Motor neuron (in vitro differentiated cells): ENCODE measurements at regions not wholly inside any gene's neighbourhood (a gene's known extent, or its start where the extent isn't known, plus 50 kb on each side); places are given as distances from the start of the nearest gene placed in this dataset.

Experiments used
- ATAC-seq, 8 experiments: fragments of 200-7000 bp; cut with Tn5 transposase; replicated peaks in 6 of 8; 2 replicates each; pipeline ENCODE4 v1.8.0; 2021; ENCODE audit warnings: mild to moderate bottlenecking in 8 of 8, moderate library complexity in 8 of 8
- H3K27ac ChIP-seq, 2 donors: fragments of 250-450 bp; sonication (Bioruptor Pico); 2 replicates each; pipeline ENCODE4 v1.9.0; 2021; ENCODE audit warnings: antibody characterized with exemption in 2 of 2, mild to moderate bottlenecking in 2 of 2, moderate library complexity in 1 of 2
- H3K4me1 ChIP-seq, 2 donors: fragments of 250-450 bp; sonication (Bioruptor Pico); replicated peaks in 1 of 2; 2 replicates each; pipeline ENCODE4 v1.6.1; 2021; ENCODE audit warnings: antibody characterized with exemption in 2 of 2, mild to moderate bottlenecking in 2 of 2, moderate library complexity in 1 of 2
- H3K4me3 ChIP-seq, 5 donors: fragments of 250-450 bp; sonication (Bioruptor Pico); 2 replicates each; pipeline ENCODE4 v1.9.0; 2021; ENCODE audit warnings: antibody characterized with exemption in 5 of 5, mild to moderate bottlenecking in 5 of 5, moderate library complexity in 4 of 5
- WGBS, 10 experiments: fragments of 450-650 bp; shearing (Covaris generic); methylation state at CpG; one replicate each; pipeline ENCODE4 v1.0.0; 2022; 5-methylcytosine and 5-hydroxymethylcytosine counted together
- in situ Hi-C, 9 experiments: fragments of 400-800 bp; cut with MboI; loops; one replicate each; pipeline ENCODE4 v1.15.0; 2021; ENCODE audit warnings: low sequenced_read_pairs in 9 of 9, low pct_unique_long_range_greater_than_20kb in 2 of 9; ENCODE audit not compliant: unreplicated experiment in 9 of 9

DNA sequence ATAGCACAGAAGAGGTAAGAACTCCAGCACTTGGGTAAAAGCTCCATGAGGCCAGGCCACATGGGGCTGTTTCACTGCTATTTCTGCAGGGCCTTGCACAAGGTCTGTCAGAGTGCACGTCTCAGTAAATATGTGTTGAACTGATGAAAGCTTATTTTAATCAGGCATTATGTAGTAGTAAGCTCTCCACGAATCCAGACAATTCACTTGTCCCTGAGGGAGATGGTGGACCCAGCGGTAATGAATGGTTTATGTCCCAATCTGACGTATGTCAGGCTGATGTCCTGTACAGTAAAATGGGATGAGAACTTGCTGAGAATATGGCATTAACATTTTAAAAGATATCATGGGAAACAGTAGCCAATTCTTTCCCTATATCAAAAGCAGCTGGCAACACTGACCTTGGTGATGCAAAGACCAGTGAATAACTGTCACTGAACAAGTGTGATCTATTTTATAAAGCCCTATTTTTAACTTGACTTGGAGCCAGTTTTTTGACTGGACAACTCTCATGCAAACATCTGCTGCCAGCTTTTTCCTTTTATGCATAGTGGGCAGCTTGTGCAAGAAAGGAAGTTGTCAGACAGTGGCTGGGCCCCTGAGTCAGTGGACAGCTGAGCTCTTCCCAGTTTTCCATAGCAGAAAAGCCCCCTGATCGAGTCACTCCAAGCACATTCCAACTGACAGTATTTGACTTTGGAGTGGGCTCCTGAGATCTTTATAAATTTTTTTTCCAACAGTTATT is 519.8 kb upstream of the MDFIC2 start:
- no peak overlapping the region for H3K27ac ChIP-seq
- no peaks in the 10 kb centered on the region for H3K4me1 ChIP-seq
- in situ Hi-C loops: no loop called here
- ATAC-seq: peak in 7 of 8 experiments; percentile 17 to 69 (median 32)
- WGBS, 10 experiments: 20 to 84% (median 63%) methylated on average over 1 to 5 of the region's 5 CpGs; no CpG with 5 or more reads in 1 of the 10 experiments
- no peak overlapping the region for H3K4me3 ChIP-seq

DNA sequence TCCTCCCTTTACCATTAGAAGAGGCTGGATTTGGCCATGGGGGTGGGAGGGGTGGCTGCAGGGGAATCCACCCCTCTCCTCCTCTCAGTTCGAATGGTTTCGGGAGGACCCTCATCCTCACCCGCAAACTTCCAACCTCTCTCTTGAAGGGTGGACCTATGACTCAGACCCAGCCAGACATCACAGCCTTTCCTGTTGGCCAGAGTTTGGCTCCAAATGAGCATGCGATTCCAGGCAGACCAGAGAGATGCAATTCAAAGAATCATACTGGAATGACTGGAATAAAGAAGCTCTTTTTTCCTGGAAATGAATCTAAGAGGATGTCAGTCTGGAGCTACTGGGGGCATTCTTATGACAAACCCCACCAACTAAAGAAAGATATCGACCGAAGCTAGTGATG is 516.7 kb upstream of the MDFIC2 start:
- no peak overlapping the region for H3K27ac ChIP-seq
- ATAC-seq: peak in 3 of 8 experiments; percentile 83 to 94 (median 89)
- WGBS, 10 experiments: 51 to 100% (median 93%) methylated on average over 2 to 6 of the region's 6 CpGs; no CpG with 5 or more reads in 1 of the 10 experiments
- in situ Hi-C loops: no loop called here
- H3K4me1 ChIP-seq: no peaks in the 10 kb centered on the region
- no peak overlapping the region for H3K4me3 ChIP-seq

DNA sequence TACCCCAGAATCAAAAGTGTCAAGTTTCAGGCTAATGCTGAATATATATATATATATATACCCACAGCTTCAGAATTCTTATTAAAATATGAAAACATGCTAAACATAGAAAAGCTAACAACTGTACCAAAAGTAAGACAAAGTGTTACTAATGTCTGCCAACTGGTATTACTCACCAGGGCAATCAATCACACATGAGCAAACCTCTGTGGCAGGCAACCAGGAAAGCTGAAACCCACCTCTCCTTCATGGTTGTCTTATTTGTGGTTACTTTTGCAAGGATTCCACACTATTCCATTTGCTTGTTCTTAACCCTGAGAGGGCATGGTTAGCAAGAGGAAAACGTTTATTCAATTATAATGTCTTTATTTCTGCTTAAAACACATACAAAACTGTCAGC is 512.3 kb upstream of the MDFIC2 start:
- peak in 1 of 8 experiments; percentile 24 for ATAC-seq
- H3K4me3 ChIP-seq: no peak overlapping the region
- H3K4me1 ChIP-seq: peaks cover 0 to 10% of the 10 kb centered on the region in 2 donors
- 0 to 63% (median 0%) methylated on average over 1 of the region's 1 CpG; no CpG with 5 or more reads in 3 of the 10 experiments for WGBS, 10 experiments
- no peak overlapping the region for H3K27ac ChIP-seq
- in situ Hi-C loops: no loop called here

DNA sequence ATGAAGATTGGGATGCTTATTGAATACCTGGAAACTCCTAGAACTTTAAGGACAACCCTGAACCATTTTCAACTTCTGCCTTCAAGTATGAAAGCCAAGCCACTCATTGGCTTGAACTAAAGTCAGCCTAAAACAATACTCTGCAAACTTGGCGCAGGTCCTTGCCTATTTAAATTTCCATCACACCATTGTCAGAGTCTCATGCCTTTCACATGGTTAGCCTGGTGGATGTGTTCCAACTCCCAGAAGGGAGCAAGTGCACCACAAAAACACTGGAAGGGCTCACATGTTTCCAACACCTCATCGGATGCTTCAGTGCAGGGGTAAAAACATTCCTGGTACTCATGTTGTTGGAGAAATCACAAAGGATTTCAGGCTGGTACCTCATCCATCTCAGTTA is 511.6 kb upstream of the MDFIC2 start:
- H3K4me1 ChIP-seq: peaks cover 0 to 10% of the 10 kb centered on the region in 2 donors
- no peak overlapping the region for H3K4me3 ChIP-seq
- ATAC-seq: peak in 1 of 8 experiments; percentile 24
- in situ Hi-C loops: no loop called here
- H3K27ac ChIP-seq: no peak overlapping the region
- WGBS, 10 experiments: 60 to 100% (median 76%) methylated on average over 1 to 2 of the region's 2 CpGs; no CpG with 5 or more reads in 4 of the 10 experiments

DNA sequence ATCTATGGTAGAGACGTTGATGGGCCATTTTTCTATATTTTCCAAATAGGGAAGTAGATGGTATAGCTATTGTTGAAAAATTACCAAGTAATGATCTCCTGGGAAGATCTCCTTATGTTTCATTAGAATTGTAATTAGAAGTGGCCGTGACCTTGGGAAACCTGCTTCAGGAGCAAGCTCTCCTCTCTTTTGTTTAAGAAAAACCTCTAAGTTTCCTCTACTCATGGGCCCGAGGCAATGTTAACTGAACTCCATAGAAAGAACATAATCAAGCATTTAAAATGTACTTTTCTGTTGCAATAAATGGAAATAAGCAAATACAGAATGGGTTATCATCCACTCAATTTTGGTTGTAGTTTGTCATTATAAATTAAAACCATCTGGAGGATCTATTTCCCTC is 511.2 kb upstream of the MDFIC2 start:
- ATAC-seq: no peak
- H3K4me3 ChIP-seq: no peak overlapping the region
- WGBS, 10 experiments: 58 to 100% (median 83%) methylated on average over 1 to 3 of the region's 3 CpGs; no CpG with 5 or more reads in 2 of the 10 experiments
- in situ Hi-C loops: no loop called here
- H3K27ac ChIP-seq: no peak overlapping the region
- H3K4me1 ChIP-seq: peaks cover 0 to 10% of the 10 kb centered on the region in 2 donors

DNA sequence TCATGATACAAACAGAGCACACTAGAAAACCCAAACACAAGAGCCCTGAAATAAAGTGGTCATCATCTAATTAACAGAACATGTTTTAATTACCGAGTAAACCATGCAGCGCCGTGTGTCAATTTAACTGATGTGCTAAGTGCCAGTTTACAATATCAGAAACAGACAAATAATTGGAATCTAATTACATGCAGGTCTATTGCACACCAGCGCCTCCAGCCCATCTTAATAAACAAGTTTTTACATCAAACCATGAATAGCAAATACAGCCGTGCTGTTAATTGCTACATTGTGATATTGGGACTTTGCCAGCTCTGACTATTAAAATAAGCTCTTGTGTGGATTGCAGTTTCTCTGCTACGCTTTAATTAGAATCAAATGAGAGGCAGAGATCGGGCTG is 510.2 kb upstream of the MDFIC2 start:
- peak in 1 of 8 experiments; percentile 74 for ATAC-seq
- no peak overlapping the region for H3K4me3 ChIP-seq

DNA sequence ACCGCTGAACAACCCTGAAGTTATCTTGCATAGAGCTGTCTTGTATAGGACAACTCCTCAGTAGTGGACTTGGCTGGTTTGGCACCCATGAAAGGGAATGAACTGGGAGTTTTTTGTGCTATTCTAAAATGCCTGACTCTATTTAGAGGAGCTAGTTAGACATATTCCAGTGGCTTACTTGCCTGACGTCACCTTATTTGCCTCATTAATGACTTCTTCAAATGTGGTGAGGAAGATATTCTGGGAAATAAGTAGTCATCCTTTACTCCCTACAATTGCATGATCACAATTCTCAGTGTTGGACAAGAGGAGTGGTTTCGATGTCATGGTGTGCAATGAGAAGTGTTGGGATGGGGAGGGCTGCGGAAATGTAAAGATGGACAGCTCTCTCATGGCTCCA is 509.2 kb upstream of the MDFIC2 start:
- in situ Hi-C loops: no loop called here
- WGBS, 10 experiments: 51 to 100% (median 71%) methylated on average over 1 to 4 of the region's 4 CpGs; no CpG with 5 or more reads in 3 of the 10 experiments
- Histone ChIP-seq H3K4me3 (no peak overlapping the region), H3K4me1 (peaks cover 0 to 10% of the 10 kb centered on the region in 2 donors), H3K27ac (no peak overlapping the region)
- peak in 2 of 8 experiments; percentile 47 to 53 for ATAC-seq

More for the DNA sequence above, 510.2 kb upstream of the MDFIC2 start:
- in situ Hi-C loops: no loop called here
- 0 to 100% (median 88%) methylated on average over 2 to 7 of the region's 7 CpGs; no CpG with 5 or more reads in 1 of the 10 experiments for WGBS, 10 experiments
- Histone ChIP-seq H3K4me1 (peaks cover 0 to 10% of the 10 kb centered on the region in 2 donors), H3K27ac (no peak overlapping the region)

DNA sequence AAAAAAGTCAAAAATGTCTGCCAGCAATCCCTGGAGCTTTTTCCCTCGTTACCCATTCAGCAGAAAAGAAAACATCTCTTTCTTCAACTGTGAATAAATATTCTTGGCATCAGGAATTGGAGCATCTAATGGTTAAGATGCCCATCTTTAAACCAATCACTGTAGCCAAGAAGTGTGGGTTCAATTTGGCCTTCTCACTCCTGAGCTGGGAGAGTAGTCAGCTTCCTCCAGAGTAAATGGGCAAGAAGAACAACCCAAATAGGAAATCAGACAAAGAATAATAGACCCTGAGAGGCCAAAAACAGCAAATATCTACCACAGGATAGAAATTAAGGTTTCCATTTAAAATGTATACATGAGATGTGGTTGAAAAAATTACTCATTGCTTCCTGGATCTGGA is 508.0 kb upstream of the MDFIC2 start:
- ATAC-seq: no peak
- in situ Hi-C loops: no loop called here
- 60 to 100% (median 87%) methylated on average over 1 of the region's 1 CpG; no CpG with 5 or more reads in 2 of the 10 experiments for WGBS, 10 experiments
- peaks cover 0 to 10% of the 10 kb centered on the region in 2 donors for H3K4me1 ChIP-seq
- H3K27ac ChIP-seq: no peak overlapping the region
- no peak overlapping the region for H3K4me3 ChIP-seq

DNA sequence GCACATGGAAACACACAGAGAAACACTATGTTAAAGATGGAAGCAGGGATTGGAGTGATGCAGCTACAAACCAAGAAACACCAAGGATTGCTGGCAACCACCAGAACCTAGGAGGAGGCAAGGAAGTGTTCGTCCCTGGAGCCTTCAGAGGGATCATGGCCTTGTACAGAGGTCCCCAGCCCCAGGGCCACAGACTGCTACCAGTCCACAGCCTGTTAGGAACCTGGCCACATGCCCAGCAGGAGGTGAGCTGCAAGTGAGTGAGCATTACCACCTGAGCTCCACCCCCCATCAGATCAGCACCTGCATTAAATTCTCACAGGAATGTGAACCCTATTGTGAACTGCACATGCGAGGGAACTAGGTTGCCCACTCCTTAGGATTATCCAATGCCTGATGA is 505.7 kb upstream of the MDFIC2 start:
- in situ Hi-C loops: no loop called here
- ATAC-seq: no peak
- Histone ChIP-seq H3K27ac (no peak overlapping the region), H3K4me3 (no peak overlapping the region), H3K4me1 (peaks cover 0 to 6% of the 10 kb centered on the region in 2 donors)
- WGBS, 10 experiments: 38 to 100% (median 85%) methylated on average over 1 to 2 of the region's 2 CpGs; no CpG with 5 or more reads in 6 of the 10 experiments

DNA sequence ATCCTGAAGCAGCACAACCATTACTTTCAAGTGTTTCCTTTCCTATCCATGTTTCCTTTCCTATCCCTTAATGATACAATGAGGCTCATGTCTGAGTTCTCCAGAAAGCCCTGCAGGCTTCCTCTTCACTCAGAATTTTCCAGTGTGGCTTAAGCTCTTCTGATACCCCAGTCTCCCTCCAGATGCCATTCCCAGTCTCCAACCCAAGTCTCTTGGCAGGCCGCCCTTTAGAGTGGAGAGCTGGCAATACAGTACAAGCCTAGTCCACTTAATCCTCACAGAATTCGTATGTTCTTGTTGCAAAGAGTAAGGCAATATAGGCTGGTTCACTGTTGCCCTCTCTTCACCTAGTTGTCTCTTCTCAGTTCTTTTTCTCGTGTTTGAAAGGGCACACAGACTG is 503.9 kb upstream of the MDFIC2 start:
- in situ Hi-C loops: no loop called here
- H3K4me1 ChIP-seq: peaks cover 2 to 9% of the 10 kb centered on the region in 2 donors
- no peak overlapping the region for H3K27ac ChIP-seq
- H3K4me3 ChIP-seq: no peak overlapping the region
- WGBS, 10 experiments: 29 to 100% (median 77%) methylated on average over 1 to 3 of the region's 3 CpGs; no CpG with 5 or more reads in 2 of the 10 experiments
- ATAC-seq: no peak

DNA sequence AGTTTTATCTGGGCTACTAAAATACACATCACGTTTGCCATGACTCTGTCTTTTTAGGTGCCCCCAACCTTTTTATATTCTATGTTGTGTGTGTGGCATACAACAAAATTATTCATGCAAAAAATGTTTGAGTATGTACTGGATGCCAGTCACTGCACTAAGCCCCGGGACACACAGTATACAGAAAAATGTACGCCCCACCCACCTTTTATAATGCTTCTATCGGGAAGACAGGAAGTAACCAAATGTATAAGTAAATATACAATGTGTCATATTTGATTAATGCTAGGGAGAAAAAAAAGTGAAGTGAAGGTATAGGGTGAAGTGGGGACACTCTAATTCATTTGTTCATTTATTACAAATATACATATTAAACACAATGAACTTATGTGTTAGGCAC is 503.4 kb upstream of the MDFIC2 start:
- Histone ChIP-seq H3K4me1 (peaks cover 2 to 12% of the 10 kb centered on the region in 2 donors), H3K4me3 (no peak overlapping the region), H3K27ac (no peak overlapping the region)
- no peak for ATAC-seq
- WGBS, 10 experiments: 20 to 100% (median 92%) methylated on average over 1 to 4 of the region's 4 CpGs; no CpG with 5 or more reads in 1 of the 10 experiments
- in situ Hi-C loops: no loop called here

DNA sequence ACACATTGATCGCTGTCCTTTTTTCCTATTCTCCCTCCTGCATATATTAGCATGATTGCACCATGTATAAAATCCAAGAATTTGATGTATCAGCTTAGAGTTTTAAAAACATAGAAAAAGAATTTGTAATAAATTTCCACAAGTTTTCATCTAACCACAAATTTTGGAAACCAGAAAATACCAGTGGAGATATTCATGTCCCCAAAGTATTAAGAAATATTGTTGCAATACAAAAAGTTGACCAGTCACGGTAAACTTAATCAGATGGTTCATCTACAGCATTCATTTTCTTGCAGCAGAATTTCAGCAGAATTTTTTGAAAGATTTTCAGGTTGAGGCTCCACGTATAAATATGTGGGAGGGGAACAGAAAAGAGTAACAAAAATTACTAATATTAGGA is 500.9 kb upstream of the MDFIC2 start:
- H3K4me1 ChIP-seq: peaks cover 2 to 12% of the 10 kb centered on the region in 2 donors
- ATAC-seq: no peak
- no peak overlapping the region for H3K4me3 ChIP-seq
- H3K27ac ChIP-seq: no peak overlapping the region
- WGBS, 10 experiments: 41 to 100% (median 97%) methylated on average over 1 to 3 of the region's 3 CpGs
- in situ Hi-C loops: no loop called here

DNA sequence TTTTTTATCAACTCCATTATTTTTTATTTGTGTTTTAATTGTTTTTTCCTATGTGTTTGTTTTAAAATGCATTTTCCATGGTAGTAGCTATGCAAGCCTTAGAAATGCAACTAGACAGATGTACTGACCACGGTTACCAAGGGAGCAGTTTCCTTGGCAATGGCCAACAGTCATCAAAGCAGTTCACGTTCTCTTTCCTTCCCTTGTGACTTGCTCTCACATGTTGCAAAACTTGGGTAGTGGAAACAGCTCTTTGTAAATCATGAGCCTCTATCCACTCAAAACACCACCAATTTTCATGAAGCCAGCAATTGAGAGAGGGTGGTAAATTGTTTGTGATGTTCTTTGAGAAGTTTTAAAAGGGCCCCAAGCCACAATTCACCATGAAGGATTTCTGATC is 499.4 kb upstream of the MDFIC2 start:
- peak; percentile 43 to 100 (median 93) for ATAC-seq
- H3K27ac ChIP-seq: peak overlapping the region in 1 of 2 donors; percentile 19
- WGBS, 10 experiments: 13 to 57% (median 28%) methylated on average over 1 to 2 of the region's 2 CpGs; no CpG with 5 or more reads in 1 of the 10 experiments
- H3K4me1 ChIP-seq: peaks cover 2 to 12% of the 10 kb centered on the region in 2 donors
- no peak overlapping the region for H3K4me3 ChIP-seq
- in situ Hi-C loops: no loop called here
